K562 (cell line): ENCODE measurements at regions not wholly inside any gene's neighbourhood (a gene's known extent, or its start where the extent isn't known, plus 50 kb on each side); places are given as distances from the start of the nearest gene placed in this dataset.

Experiments
- ATAC-seq: fragments of 200-7000 bp; cut with Tn5 transposase; 3 replicates; pipeline ENCODE4 v1.9.1; 2020; ENCODE audit warnings: moderate library complexity
- BruUV-seq: library from RNA; stranded (reverse); fragments of 400-500 nt; replicated peaks from 2 replicates; lab custom pipeline; 2021; lab: Mats Ljungman, UMichigan
- CTCF ChIA-PET: fragments of 300-600 bp; formaldehyde crosslinking; extraction: SDS; loops from one replicate; lab custom pipeline; 2021; ENCODE audit warnings: low intra/inter-chr PET ratio; lab: Yijun Ruan, JAX
- POLR2A ChIA-PET: fragments of 300-600, 350-650 bp; sonication (Branson Sonifier 250); formaldehyde crosslinking; extraction: SDS; loops from one replicate; lab custom pipeline; 2021; ENCODE audit warnings: antibody characterized with exemption, inconsistent platforms; lab: Yijun Ruan, JAX
- DNase-seq, 4 experiments: peaks; one replicate each; pipeline versions ENCODE4 v3.0.0 to v3.0.0-alpha.2; 2011 to 2018; ENCODE audit warnings: low spot score in 3 of 4, mixed read lengths in 3 of 4; ENCODE audit errors: extremely low read depth in 1 of 4
- FAIRE-seq: peaks from 2 replicates; lab custom pipeline; 2011; peaks lifted over from hg19 to GRCh38; lab: Jason Lieb, UNC
- H2AFZ ChIP-seq: 2 replicates; pipeline ENCODE4 v1.6.0; 2011; ENCODE audit warnings: low read depth, low read length, control low read depth, inconsistent platforms
- H3K27ac ChIP-seq: fragments of 200-600 bp; 3 replicates; pipeline ENCODE4 v1.8.0; 2011; ENCODE audit warnings: low read depth, mild to moderate bottlenecking, control low read depth, inconsistent platforms, low read length, moderate library complexity, mixed read lengths; ENCODE audit errors: extremely low read depth
- H3K27me3 ChIP-seq, 2 experiments: fragments of 300-600 bp in 1 of 2; 2 replicates in 1 of 2; 3 replicates in 1 of 2; pipeline versions ENCODE4 v1.6.0 to v1.8.0; 2011; ENCODE audit warnings: inconsistent platforms in 2 of 2, low read length in 2 of 2, mild to moderate bottlenecking in 1 of 2, mixed read lengths in 1 of 2, moderate library complexity in 1 of 2; ENCODE audit not compliant: control insufficient read depth in 2 of 2, insufficient read depth in 2 of 2
- H3K36me3 ChIP-seq: fragments of 300-600 bp; 3 replicates; pipeline ENCODE4 v1.8.0; 2011; ENCODE audit warnings: mild to moderate bottlenecking, low read length, inconsistent platforms; ENCODE audit not compliant: control insufficient read depth, insufficient read depth
- H3K4me1 ChIP-seq, 2 experiments: fragments of 200-600 bp in 1 of 2; replicated peaks in 1 of 2; 2 replicates in 1 of 2; 3 replicates in 1 of 2; pipeline versions ENCODE4 v1.5.1 to v1.8.0; 2011; ENCODE audit warnings: inconsistent platforms in 2 of 2, low read length in 2 of 2, mild to moderate bottlenecking in 1 of 2, mixed read lengths in 1 of 2, moderate library complexity in 1 of 2; ENCODE audit not compliant: control insufficient read depth in 2 of 2, insufficient read depth in 2 of 2
- H3K4me2 ChIP-seq: 2 replicates; pipeline ENCODE4 v1.6.1; 2011; ENCODE audit warnings: low read length, control low read depth, inconsistent platforms, mixed read lengths; ENCODE audit not compliant: insufficient read depth
- H3K4me3 ChIP-seq: fragments of 200-600 bp; sonication (generic), shearing (Covaris generic); 2 replicates; pipeline ENCODE4 v1.5.1; 2016; ENCODE audit warnings: control low read depth, inconsistent platforms
- H3K79me2 ChIP-seq: fragments of 200-600 bp; 3 replicates; pipeline ENCODE4 v1.8.0; 2011; ENCODE audit warnings: low read length, inconsistent platforms; ENCODE audit not compliant: control insufficient read depth, insufficient read depth
- H3K9ac ChIP-seq, 2 experiments: 2 replicates each; pipeline versions ENCODE4 v1.6.0 to v1.6.1; 2011; ENCODE audit warnings: low read depth in 2 of 2, low read length in 2 of 2, control low read depth in 1 of 2, inconsistent platforms in 1 of 2, mild to moderate bottlenecking in 1 of 2, mixed read lengths in 1 of 2; ENCODE audit not compliant: insufficient read depth in 1 of 2
- H3K9me1 ChIP-seq: one replicate; pipeline ENCODE4 v1.6.0; 2011; ENCODE audit warnings: inconsistent platforms, mild to moderate bottlenecking, low read length, moderate library complexity; ENCODE audit not compliant: control insufficient read depth, insufficient read depth
- H3K9me3 ChIP-seq: replicated peaks from 2 replicates; pipeline ENCODE4 v1.5.1; 2011; ENCODE audit warnings: low read depth, low read length, inconsistent platforms; ENCODE audit not compliant: control insufficient read depth, insufficient read depth
- H4K20me1 ChIP-seq: replicated peaks from 2 replicates; pipeline ENCODE4 v1.6.1; 2011; ENCODE audit warnings: low read length, inconsistent platforms, mixed read lengths; ENCODE audit not compliant: control insufficient read depth, insufficient read depth
- BRF1 ChIP-seq: IDR thresholded peaks from 3 replicates; pipeline ENCODE4 v1.6.1; 2011; ENCODE audit warnings: borderline replicate concordance, mild to moderate bottlenecking; ENCODE audit not compliant: insufficient read length; ENCODE audit errors: extremely low read depth
- CEBPG ChIP-seq, 3 experiments: fragments of 200-800 bp in 1 of 3; sonication (Bioruptor generic) in 1 of 3; sonication (generic) in 1 of 3; formaldehyde crosslinking in 1 of 3; IDR thresholded peaks in 2 of 3; conservative IDR thresholded peaks in 1 of 3; 2 replicates each; pipeline versions ENCODE4 v1.6.1 to v1.8.0; 2016 to 2022; ENCODE audit warnings: missing compliant biosample characterization in 2 of 3, missing genetic modification characterization in 2 of 3, mild to moderate bottlenecking in 1 of 3, missing genetic modification reagents in 1 of 3
- CREBBP ChIP-seq: IDR thresholded peaks from one replicate; pipeline ENCODE4 v1.6.1; 2012; ENCODE audit warnings: low read depth, mild to moderate bottlenecking, control low read depth, inconsistent platforms, low read length
- FOXP1 ChIP-seq: sonication (generic); formaldehyde crosslinking; IDR thresholded peaks from 2 replicates; pipeline ENCODE4 v1.8.0; 2022; ENCODE audit warnings: mild to moderate bottlenecking, missing genetic modification reagents
- KAT8 ChIP-seq: fragments of 450-650 bp; IDR thresholded peaks from 2 replicates; pipeline ENCODE4 v1.6.1; 2016; ENCODE audit warnings: low read depth, mild to moderate bottlenecking
- SAP30 ChIP-seq: fragments of 200-600 bp; sonication (generic); IDR thresholded peaks from 2 replicates; pipeline ENCODE4 v1.6.1; 2012; ENCODE audit warnings: borderline replicate concordance, low read depth, mild to moderate bottlenecking, moderate library complexity, low read length, control low read depth, inconsistent platforms; ENCODE audit not compliant: insufficient read depth, poor library complexity, severe bottlenecking
- ZNF253 ChIP-seq: fragments of 250-450 bp; sonication (Bioruptor Pico); conservative IDR thresholded peaks from 2 replicates; pipeline ENCODE4 v1.6.1; 2021; ENCODE audit warnings: mild to moderate bottlenecking
- ZNF584 ChIP-seq: fragments of 200-800 bp; sonication (Bioruptor generic); IDR thresholded peaks from 2 replicates; pipeline ENCODE4 v1.6.1; 2016; ENCODE audit warnings: low read depth, mild to moderate bottlenecking, missing genetic modification characterization, missing compliant biosample characterization
- ZNF778 ChIP-seq: fragments of 450-650 bp; formaldehyde crosslinking; IDR thresholded peaks from 2 replicates; pipeline ENCODE4 v1.4.0; 2020; ENCODE audit warnings: mild to moderate bottlenecking, moderate library complexity
- ZSCAN29 ChIP-seq: fragments of 450-650 bp; IDR thresholded peaks from 2 replicates; pipeline ENCODE4 v1.6.1; 2017
- WGBS: fragments of 100-300 bp; shearing (Covaris generic); methylation state at CpG from one replicate; pipeline ENCODE4 v1.1.6; 2016; ENCODE audit warnings: low coverage, mixed read lengths; ENCODE audit not compliant: insufficient coverage; ENCODE audit errors: missing lambda C conversion rate; 5-methylcytosine and 5-hydroxymethylcytosine counted together
- in situ Hi-C: fragments of 300-500 bp; cut with MboI; formaldehyde crosslinking; loops from 4 replicates; pipeline ENCODE4 v1.15.0; 2018; ENCODE audit warnings: inconsistent platforms, mixed read lengths
- intact Hi-C: fragments of 100-400 bp; cut with micrococcal nuclease; formaldehyde crosslinking; loops from 2 replicates; pipeline ENCODE4 v1.14.2; 2022
- TF ChIP-seq, protein P1 (sequence below): fragments of 450-650 bp; formaldehyde crosslinking; IDR thresholded peaks from 2 replicates; pipeline ENCODE4 v1.4.0; 2020; ENCODE audit warnings: mild to moderate bottlenecking, moderate library complexity
- TF ChIP-seq, protein P2 (sequence below), 2 experiments: fragments of 150-350 bp in 1 of 2; IDR thresholded peaks; 2 replicates each; pipeline ENCODE4 v1.6.1; 2012 to 2016; ENCODE audit warnings: low read depth in 2 of 2, low read length in 2 of 2, mild to moderate bottlenecking in 1 of 2, moderate library complexity in 1 of 2
- TF ChIP-seq, protein P3 (sequence below): sonication (generic); formaldehyde crosslinking; IDR thresholded peaks from 2 replicates; pipeline ENCODE4 v1.8.1; 2023; ENCODE audit warnings: mild to moderate bottlenecking, missing genetic modification reagents, moderate library complexity

- ATAC-seq (no peak), FAIRE-seq (no peak), DNase-seq (no peak)
- no peaks in the 10 kb centered on the region for H3K36me3 ChIP-seq
- no peaks in the 10 kb centered on the region for H3K79me2 ChIP-seq
- H3K9me3 ChIP-seq = no peaks in the 10 kb centered on the region
- no peak overlapping the region for H3K9ac ChIP-seq
- no peak overlapping the region for H3K4me3 ChIP-seq
- H2AFZ ChIP-seq = no peak overlapping the region
- CTCF ChIA-PET = no interaction called here
- no peaks in the 10 kb centered on the region for H3K27me3 ChIP-seq
- POLR2A ChIA-PET = no interaction called here
- intact Hi-C loops = no loop called here
- no peaks in the 10 kb centered on the region for H3K9me1 ChIP-seq
- in situ Hi-C loops = no loop called here
- H3K27ac ChIP-seq = no peak overlapping the region
- H3K4me1 ChIP-seq = no peaks in the 10 kb centered on the region
- TF ChIP-seq SAP30 (no peak), ZSCAN29 (no peak), KAT8 (no peak), CEBPG (CRISPR knock-in tag; IDR thresholded peaks at IDR 0.05) (no peak), CEBPG (tag; conservative IDR thresholded peaks at IDR 0.05 in 1 of 2, IDR thresholded peaks at IDR 0.05 in 1 of 2) (no peak), ZNF778 (CRISPR knock-in tag) (no peak), ZNF253 (CRISPR knock-in tag) (no peak), CREBBP (no peak), ZNF584 (CRISPR knock-in tag) (no peak), BRF1 (no peak), FOXP1 (no peak)
- TF ChIP-seq, protein P1, sequence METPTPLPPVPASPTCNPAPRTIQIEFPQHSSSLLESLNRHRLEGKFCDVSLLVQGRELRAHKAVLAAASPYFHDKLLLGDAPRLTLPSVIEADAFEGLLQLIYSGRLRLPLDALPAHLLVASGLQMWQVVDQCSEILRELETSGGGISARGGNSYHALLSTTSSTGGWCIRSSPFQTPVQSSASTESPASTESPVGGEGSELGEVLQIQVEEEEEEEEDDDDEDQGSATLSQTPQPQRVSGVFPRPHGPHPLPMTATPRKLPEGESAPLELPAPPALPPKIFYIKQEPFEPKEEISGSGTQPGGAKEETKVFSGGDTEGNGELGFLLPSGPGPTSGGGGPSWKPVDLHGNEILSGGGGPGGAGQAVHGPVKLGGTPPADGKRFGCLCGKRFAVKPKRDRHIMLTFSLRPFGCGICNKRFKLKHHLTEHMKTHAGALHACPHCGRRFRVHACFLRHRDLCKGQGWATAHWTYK (CRISPR knock-in tag) = no peak
- TF ChIP-seq, protein P2, sequence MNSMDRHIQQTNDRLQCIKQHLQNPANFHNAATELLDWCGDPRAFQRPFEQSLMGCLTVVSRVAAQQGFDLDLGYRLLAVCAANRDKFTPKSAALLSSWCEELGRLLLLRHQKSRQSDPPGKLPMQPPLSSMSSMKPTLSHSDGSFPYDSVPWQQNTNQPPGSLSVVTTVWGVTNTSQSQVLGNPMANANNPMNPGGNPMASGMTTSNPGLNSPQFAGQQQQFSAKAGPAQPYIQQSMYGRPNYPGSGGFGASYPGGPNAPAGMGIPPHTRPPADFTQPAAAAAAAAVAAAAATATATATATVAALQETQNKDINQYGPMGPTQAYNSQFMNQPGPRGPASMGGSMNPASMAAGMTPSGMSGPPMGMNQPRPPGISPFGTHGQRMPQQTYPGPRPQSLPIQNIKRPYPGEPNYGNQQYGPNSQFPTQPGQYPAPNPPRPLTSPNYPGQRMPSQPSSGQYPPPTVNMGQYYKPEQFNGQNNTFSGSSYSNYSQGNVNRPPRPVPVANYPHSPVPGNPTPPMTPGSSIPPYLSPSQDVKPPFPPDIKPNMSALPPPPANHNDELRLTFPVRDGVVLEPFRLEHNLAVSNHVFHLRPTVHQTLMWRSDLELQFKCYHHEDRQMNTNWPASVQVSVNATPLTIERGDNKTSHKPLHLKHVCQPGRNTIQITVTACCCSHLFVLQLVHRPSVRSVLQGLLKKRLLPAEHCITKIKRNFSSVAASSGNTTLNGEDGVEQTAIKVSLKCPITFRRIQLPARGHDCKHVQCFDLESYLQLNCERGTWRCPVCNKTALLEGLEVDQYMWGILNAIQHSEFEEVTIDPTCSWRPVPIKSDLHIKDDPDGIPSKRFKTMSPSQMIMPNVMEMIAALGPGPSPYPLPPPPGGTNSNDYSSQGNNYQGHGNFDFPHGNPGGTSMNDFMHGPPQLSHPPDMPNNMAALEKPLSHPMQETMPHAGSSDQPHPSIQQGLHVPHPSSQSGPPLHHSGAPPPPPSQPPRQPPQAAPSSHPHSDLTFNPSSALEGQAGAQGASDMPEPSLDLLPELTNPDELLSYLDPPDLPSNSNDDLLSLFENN (IDR thresholded peaks at IDR 0.05; ENCODE audit: low read depth in 2 of 2, low read length in 2 of 2) = no peak
- TF ChIP-seq, protein P3, sequence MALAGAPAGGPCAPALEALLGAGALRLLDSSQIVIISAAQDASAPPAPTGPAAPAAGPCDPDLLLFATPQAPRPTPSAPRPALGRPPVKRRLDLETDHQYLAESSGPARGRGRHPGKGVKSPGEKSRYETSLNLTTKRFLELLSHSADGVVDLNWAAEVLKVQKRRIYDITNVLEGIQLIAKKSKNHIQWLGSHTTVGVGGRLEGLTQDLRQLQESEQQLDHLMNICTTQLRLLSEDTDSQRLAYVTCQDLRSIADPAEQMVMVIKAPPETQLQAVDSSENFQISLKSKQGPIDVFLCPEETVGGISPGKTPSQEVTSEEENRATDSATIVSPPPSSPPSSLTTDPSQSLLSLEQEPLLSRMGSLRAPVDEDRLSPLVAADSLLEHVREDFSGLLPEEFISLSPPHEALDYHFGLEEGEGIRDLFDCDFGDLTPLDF (CRISPR knock-in tag) = no peak
- BruUV-seq = no TSS peak
- no CpG with 5 or more reads among the region's 1 CpG for WGBS
- H3K4me2 ChIP-seq = no peak overlapping the region
- H4K20me1 ChIP-seq = no peaks in the 10 kb centered on the region
Measured at GRCh38 chr4:160485071-160485687, 1382.3 kb downstream of the RAPGEF2 start.
